ENCODE measurements at regions not wholly inside any gene's neighbourhood (a gene's known extent, or its start where the extent isn't known, plus 50 kb on each side); places are given as distances from the start of the nearest gene placed in this dataset.

- in situ Hi-C loops (cut with HindIII; ENCODE audit: low sequenced_read_pairs): no loop called here
- H3K4me3 ChIP-seq (ENCODE audit: low read depth, low read length): no peak overlapping the region
- no peak for DNase-seq (ENCODE audit: low read depth, low spot score)
- TF ChIP-seq CTCF (IDR thresholded peaks at IDR 0.05; ENCODE audit: low read depth, low read length): no peak
Observed at GRCh38 chr4:184896868-184897715, 71.3 kb upstream of the ACSL1 start.

- no peak for TF ChIP-seq CTCF (IDR thresholded peaks at IDR 0.05; ENCODE audit: low read depth, low read length)
- in situ Hi-C loops (cut with HindIII; ENCODE audit: low sequenced_read_pairs): no loop called here
- no peak overlapping the region for H3K4me3 ChIP-seq (ENCODE audit: low read depth, low read length)
- no peak for DNase-seq (ENCODE audit: low read depth, low spot score)
Observed at GRCh38 chr4:184897895-184898294, 72.1 kb upstream of the ACSL1 start.

- in situ Hi-C loops (cut with HindIII; ENCODE audit: low sequenced_read_pairs): no loop called here
- no peak overlapping the region for H3K4me3 ChIP-seq (ENCODE audit: low read depth, low read length)
- no peak for TF ChIP-seq CTCF (IDR thresholded peaks at IDR 0.05; ENCODE audit: low read depth, low read length)
- no peak for DNase-seq (ENCODE audit: low read depth, low spot score)
Observed at GRCh38 chr4:184898793-184899192, 73.0 kb upstream of the ACSL1 start.

- in situ Hi-C loops (cut with HindIII; ENCODE audit: low sequenced_read_pairs): no loop called here
- no peak for DNase-seq (ENCODE audit: low read depth, low spot score)
- no peak for TF ChIP-seq CTCF (IDR thresholded peaks at IDR 0.05; ENCODE audit: low read depth, low read length)
- H3K4me3 ChIP-seq (ENCODE audit: low read depth, low read length): no peak overlapping the region
Observed at GRCh38 chr4:184899261-184900134, 73.7 kb upstream of the ACSL1 start.

GRCh38 chr4:184900184-184900583 lies 74.4 kb upstream of the ACSL1 start:
- TF ChIP-seq CTCF (IDR thresholded peaks at IDR 0.05; ENCODE audit: low read depth, low read length): no peak
- no peak overlapping the region for H3K4me3 ChIP-seq (ENCODE audit: low read depth, low read length)
- in situ Hi-C loops (cut with HindIII; ENCODE audit: low sequenced_read_pairs): no loop called here
- DNase-seq (ENCODE audit: low read depth, low spot score): no peak

- in situ Hi-C loops (cut with HindIII; ENCODE audit: low sequenced_read_pairs): no loop called here
- no peak for TF ChIP-seq CTCF (IDR thresholded peaks at IDR 0.05; ENCODE audit: low read depth, low read length)
- no peak overlapping the region for H3K4me3 ChIP-seq (ENCODE audit: low read depth, low read length)
- no peak for DNase-seq (ENCODE audit: low read depth, low spot score)
Observed at GRCh38 chr4:184902550-184902949, 76.8 kb upstream of the ACSL1 start.
